OCI-LY1 (cell line): ENCODE measurements at regions not wholly inside any gene's neighbourhood (a gene's known extent, or its start where the extent isn't known, plus 50 kb on each side); places are given as distances from the start of the nearest gene placed in this dataset.

Source experiments
- H2AFZ ChIP-seq: fragments of 200-600 bp; sonication (generic), shearing (Covaris generic); 2 replicates; pipeline ENCODE4 v1.6.0; 2014; ENCODE audit warnings: antibody characterized with exemption, mild to moderate bottlenecking, low read length
- H3F3A ChIP-seq: fragments of 200-600 bp; sonication (generic), shearing (Covaris generic); 2 replicates; pipeline ENCODE4 v1.6.0; 2014; ENCODE audit warnings: mild to moderate bottlenecking, antibody characterized with exemption, low read length, moderate library complexity; ENCODE audit not compliant: insufficient read depth
- H3K27ac ChIP-seq: fragments of 200-600 bp; sonication (generic); 2 replicates; pipeline ENCODE4 v1.5.1; 2014; ENCODE audit warnings: low read length, mixed run types, mild to moderate bottlenecking, low read depth; ENCODE audit not compliant: poor library complexity, severe bottlenecking
- H3K27me3 ChIP-seq: fragments of 200-600 bp; sonication (generic); 2 replicates; pipeline ENCODE4 v1.6.0; 2014; ENCODE audit warnings: antibody characterized with exemption, mild to moderate bottlenecking, low read length, moderate library complexity; ENCODE audit not compliant: insufficient read depth
- H3K36me3 ChIP-seq: fragments of 200-600 bp; sonication (generic); 2 replicates; pipeline ENCODE4 v1.6.1; 2014; ENCODE audit warnings: mild to moderate bottlenecking, antibody characterized with exemption, low read length, moderate library complexity, mixed read lengths; ENCODE audit not compliant: insufficient read depth
- H3K4me1 ChIP-seq: fragments of 200-600 bp; sonication (generic); 2 replicates; pipeline ENCODE4 v1.5.1; 2014; ENCODE audit warnings: mild to moderate bottlenecking, low read length, moderate library complexity; ENCODE audit not compliant: insufficient read depth, severe bottlenecking
- H3K4me2 ChIP-seq: fragments of 200-600 bp; sonication (generic), shearing (Covaris generic); 2 replicates; pipeline ENCODE4 v1.6.1; 2014; ENCODE audit warnings: low read length
- H3K4me3 ChIP-seq: fragments of 200-600 bp; sonication (generic); 2 replicates; pipeline ENCODE4 v1.5.1; 2014; ENCODE audit warnings: low read length, low read depth, mild to moderate bottlenecking, mixed read lengths; ENCODE audit not compliant: poor library complexity, severe bottlenecking
- H3K79me2 ChIP-seq: fragments of 200-600 bp; shearing (Covaris generic); 2 replicates; pipeline ENCODE4 v1.6.1; 2016; ENCODE audit warnings: mixed run types, low read length, mixed read lengths; ENCODE audit not compliant: insufficient read depth
- H3K9ac ChIP-seq: fragments of 200-600 bp; sonication (generic), shearing (Covaris generic); 2 replicates; pipeline ENCODE4 v1.6.1; 2014; ENCODE audit warnings: mild to moderate bottlenecking, low read length, mixed read lengths
- H3K9me2 ChIP-seq: fragments of 200-600 bp; sonication (generic), shearing (Covaris generic); 2 replicates; pipeline ENCODE4 v1.6.1; 2014; ENCODE audit warnings: low read depth, mild to moderate bottlenecking, low read length, mixed read lengths
- H3K9me3 ChIP-seq: fragments of 200-600 bp; shearing (Covaris generic); 2 replicates; pipeline ENCODE4 v1.6.1; 2014; ENCODE audit warnings: low read length, mixed read lengths
- H4K20me1 ChIP-seq: fragments of 200-600 bp; sonication (generic), shearing (Covaris generic); 2 replicates; pipeline ENCODE4 v1.6.0; 2016; ENCODE audit warnings: mild to moderate bottlenecking, low read length; ENCODE audit not compliant: insufficient read depth
- EZH2 ChIP-seq: fragments of 200-600 bp; sonication (generic), shearing (Covaris generic); IDR thresholded peaks from 2 replicates; pipeline ENCODE4 v1.8.0; 2017; ENCODE audit warnings: borderline replicate concordance, mixed run types, mild to moderate bottlenecking, antibody characterized with exemption, low read length, moderate library complexity, mixed read lengths
- TF ChIP-seq, protein P1 (sequence below): fragments of 200-600 bp; sonication (generic), shearing (Covaris generic); IDR thresholded peaks from 2 replicates; pipeline ENCODE4 v1.5.1; 2017; ENCODE audit warnings: mild to moderate bottlenecking, antibody characterized with exemption, low read length, moderate library complexity, mixed read lengths

DNA sequence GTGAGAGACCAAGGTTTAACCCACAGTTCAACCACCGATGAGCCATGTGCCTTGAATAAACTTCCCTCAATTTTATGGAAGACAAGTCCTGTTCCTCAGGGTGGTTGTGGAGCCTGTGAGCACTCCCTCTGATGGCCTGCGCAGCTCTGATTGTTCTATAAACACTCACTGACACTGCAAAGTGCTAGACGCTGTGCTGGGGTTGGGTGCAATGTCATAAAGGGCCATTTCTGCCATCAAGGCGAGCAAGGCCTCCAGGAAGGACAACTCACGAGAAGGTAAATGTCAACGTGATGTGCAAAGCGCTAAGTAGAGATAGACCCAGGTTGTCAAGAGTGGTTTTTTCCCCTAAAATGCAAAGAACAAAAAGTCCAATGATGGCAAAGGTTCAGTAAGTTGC is 75.7 kb upstream of the SYT6 start:
- Histone ChIP-seq H4K20me1 (no peaks in the 10 kb centered on the region), H3F3A (no peaks in the 10 kb centered on the region), H3K4me3 (no peak overlapping the region), H3K4me1 (peaks cover 1% of the 10 kb centered on the region), H3K79me2 (no peaks in the 10 kb centered on the region), H3K9ac (no peak overlapping the region), H3K27ac (no peak overlapping the region), H3K4me2 (no peak overlapping the region), H3K27me3 (no peaks in the 10 kb centered on the region), H3K9me2 (no peaks in the 10 kb centered on the region), H2AFZ (no peak overlapping the region), H3K9me3 (no peaks in the 10 kb centered on the region), H3K36me3 (no peaks in the 10 kb centered on the region)
- no peak for TF ChIP-seq EZH2
- TF ChIP-seq, protein P1, sequence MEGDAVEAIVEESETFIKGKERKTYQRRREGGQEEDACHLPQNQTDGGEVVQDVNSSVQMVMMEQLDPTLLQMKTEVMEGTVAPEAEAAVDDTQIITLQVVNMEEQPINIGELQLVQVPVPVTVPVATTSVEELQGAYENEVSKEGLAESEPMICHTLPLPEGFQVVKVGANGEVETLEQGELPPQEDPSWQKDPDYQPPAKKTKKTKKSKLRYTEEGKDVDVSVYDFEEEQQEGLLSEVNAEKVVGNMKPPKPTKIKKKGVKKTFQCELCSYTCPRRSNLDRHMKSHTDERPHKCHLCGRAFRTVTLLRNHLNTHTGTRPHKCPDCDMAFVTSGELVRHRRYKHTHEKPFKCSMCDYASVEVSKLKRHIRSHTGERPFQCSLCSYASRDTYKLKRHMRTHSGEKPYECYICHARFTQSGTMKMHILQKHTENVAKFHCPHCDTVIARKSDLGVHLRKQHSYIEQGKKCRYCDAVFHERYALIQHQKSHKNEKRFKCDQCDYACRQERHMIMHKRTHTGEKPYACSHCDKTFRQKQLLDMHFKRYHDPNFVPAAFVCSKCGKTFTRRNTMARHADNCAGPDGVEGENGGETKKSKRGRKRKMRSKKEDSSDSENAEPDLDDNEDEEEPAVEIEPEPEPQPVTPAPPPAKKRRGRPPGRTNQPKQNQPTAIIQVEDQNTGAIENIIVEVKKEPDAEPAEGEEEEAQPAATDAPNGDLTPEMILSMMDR = no peak

DNA sequence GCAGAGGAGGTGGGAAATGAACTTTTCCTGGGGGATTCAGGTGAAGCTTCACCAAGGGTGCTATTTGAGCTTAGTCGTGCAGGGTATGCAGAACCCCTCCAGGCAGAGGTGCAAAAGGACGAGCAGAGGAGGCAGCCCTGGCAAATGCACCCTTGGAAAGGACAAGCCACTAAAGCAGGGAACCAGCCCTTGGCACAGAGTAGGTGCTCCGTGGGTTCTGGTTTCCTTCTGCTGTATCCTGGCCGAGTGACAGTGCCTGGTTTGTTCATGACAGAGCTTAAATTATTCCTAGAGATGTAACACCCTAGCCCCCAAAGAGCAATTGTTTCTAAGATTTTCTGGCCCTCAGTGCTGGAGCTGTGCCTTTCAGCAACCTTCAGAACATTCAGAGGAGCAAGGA is 73.4 kb upstream of the SYT6 start:
- Histone ChIP-seq H3K79me2 (no peaks in the 10 kb centered on the region), H3K27me3 (no peaks in the 10 kb centered on the region), H3K9me3 (no peaks in the 10 kb centered on the region), H3F3A (no peaks in the 10 kb centered on the region), H3K36me3 (no peaks in the 10 kb centered on the region), H3K4me3 (no peak overlapping the region), H3K9me2 (no peaks in the 10 kb centered on the region), H2AFZ (no peak overlapping the region), H3K27ac (no peak overlapping the region), H3K4me2 (no peak overlapping the region), H3K9ac (no peak overlapping the region), H4K20me1 (no peaks in the 10 kb centered on the region), H3K4me1 (no peaks in the 10 kb centered on the region)
- no peak for TF ChIP-seq EZH2
- TF ChIP-seq, protein P1 = no peak

- Histone ChIP-seq H3F3A (no peaks in the 10 kb centered on the region), H3K9me2 (no peaks in the 10 kb centered on the region), H4K20me1 (no peaks in the 10 kb centered on the region), H3K4me1 (no peaks in the 10 kb centered on the region), H3K36me3 (no peaks in the 10 kb centered on the region), H3K4me3 (no peak overlapping the region), H3K79me2 (no peaks in the 10 kb centered on the region), H3K9me3 (no peaks in the 10 kb centered on the region), H3K27ac (no peak overlapping the region), H3K27me3 (no peaks in the 10 kb centered on the region), H3K9ac (no peak overlapping the region), H2AFZ (no peak overlapping the region), H3K4me2 (no peak overlapping the region)
- no peak for TF ChIP-seq EZH2
- TF ChIP-seq, protein P1 = no peak
Measured at GRCh38 chr1:114224196-114224907, 70.7 kb upstream of the SYT6 start.
